ENCODE measurements at regions not wholly inside any gene's neighbourhood (a gene's known extent, or its start where the extent isn't known, plus 50 kb on each side); places are given as distances from the start of the nearest gene placed in this dataset.

- TF ChIP-seq CTCF (conservative IDR thresholded peaks at IDR 0.05), result no peak
- Mint-ChIP-seq H3K36me3 (ENCODE audit: low read depth) (no peaks in the 10 kb centered on the region), H3K9me3 (no peaks in the 10 kb centered on the region), H3K27me3 (ENCODE audit: low read depth) (no peaks in the 10 kb centered on the region), H3K4me3 (no peak overlapping the region), H3K4me1 (peaks cover 19% of the 10 kb centered on the region), H3K27ac (ENCODE audit: unreplicated experiment) (no peak overlapping the region)
- DNase-seq (ENCODE audit: low read depth, low spot score), result no peak
These were observed 50.4 kb upstream of the KDR start for GRCh38 chr4:55175779-55176231.

- no peak overlapping the region for H3K4me3 Mint-ChIP-seq
- H3K9me3 Mint-ChIP-seq, result no peaks in the 10 kb centered on the region
- H3K27me3 Mint-ChIP-seq (ENCODE audit: low read depth), result no peaks in the 10 kb centered on the region
- peaks cover 26% of the 10 kb centered on the region for H3K4me1 Mint-ChIP-seq
- H3K27ac Mint-ChIP-seq (ENCODE audit: unreplicated experiment), result no peak overlapping the region
- no peaks in the 10 kb centered on the region for H3K36me3 Mint-ChIP-seq (ENCODE audit: low read depth)
- no peak for TF ChIP-seq CTCF (conservative IDR thresholded peaks at IDR 0.05)
- no peak for DNase-seq (ENCODE audit: low read depth, low spot score)
These were observed 51.1 kb upstream of the KDR start for GRCh38 chr4:55176497-55176896.

- Mint-ChIP-seq H3K4me1 (peaks cover 33% of the 10 kb centered on the region), H3K4me3 (no peak overlapping the region), H3K9me3 (no peaks in the 10 kb centered on the region), H3K27ac (ENCODE audit: unreplicated experiment) (no peak overlapping the region), H3K27me3 (ENCODE audit: low read depth) (no peaks in the 10 kb centered on the region), H3K36me3 (ENCODE audit: low read depth) (no peaks in the 10 kb centered on the region)
- DNase-seq (ENCODE audit: low read depth, low spot score), result no peak
- TF ChIP-seq CTCF (conservative IDR thresholded peaks at IDR 0.05), result no peak
These were observed 52.1 kb upstream of the KDR start for GRCh38 chr4:55177461-55177860.

- H3K27ac Mint-ChIP-seq (ENCODE audit: unreplicated experiment), result no peak overlapping the region
These were observed 53.0 kb upstream of the KDR start for GRCh38 chr4:55178226-55179005.

More at GRCh38 chr4:55178226-55179005, 53.0 kb upstream of the KDR start:
- Mint-ChIP-seq H3K9me3 (no peaks in the 10 kb centered on the region), H3K4me3 (no peak overlapping the region), H3K27me3 (ENCODE audit: low read depth) (no peaks in the 10 kb centered on the region), H3K36me3 (ENCODE audit: low read depth) (no peaks in the 10 kb centered on the region), H3K4me1 (peaks cover 29% of the 10 kb centered on the region)
- DNase-seq (ENCODE audit: low read depth, low spot score), result no peak
- TF ChIP-seq CTCF (conservative IDR thresholded peaks at IDR 0.05), result no peak

All from neural crest cell (in vitro differentiated cells).